Endodermal cell (in vitro differentiated cells): ENCODE measurements at regions not wholly inside any gene's neighbourhood (a gene's known extent, or its start where the extent isn't known, plus 50 kb on each side); places are given as distances from the start of the nearest gene placed in this dataset.

Experiments
- DNase-seq: peaks from one replicate; pipeline ENCODE4 v3.0.0-alpha.2; 2017
- H3K27ac ChIP-seq: 2 replicates; pipeline ENCODE4 v1.5.1; 2013; ENCODE audit warnings: mild to moderate bottlenecking, low read depth, low read length, moderate library complexity
- H3K27me3 ChIP-seq: 2 replicates; pipeline ENCODE4 v1.6.1; 2013; ENCODE audit warnings: mild to moderate bottlenecking, low read length, moderate library complexity; ENCODE audit not compliant: insufficient read depth, control insufficient read depth, poor library complexity, severe bottlenecking
- H3K36me3 ChIP-seq: 2 replicates; pipeline ENCODE4 v1.7.0; 2013; ENCODE audit warnings: mild to moderate bottlenecking, low read length, moderate library complexity; ENCODE audit not compliant: control insufficient read depth, insufficient read depth
- H3K4me1 ChIP-seq: one replicate; pipeline ENCODE4 v1.7.0; 2013; ENCODE audit warnings: low read length; ENCODE audit not compliant: control insufficient read depth, insufficient read depth
- H3K4me3 ChIP-seq: 2 replicates; pipeline ENCODE4 v1.5.1; 2013; ENCODE audit warnings: mild to moderate bottlenecking, low read length, moderate library complexity
- H3K9ac ChIP-seq: 2 replicates; pipeline ENCODE4 v1.6.1; 2013; ENCODE audit warnings: mild to moderate bottlenecking, low read length, moderate library complexity; ENCODE audit not compliant: poor library complexity, severe bottlenecking; ENCODE audit errors: extremely low read depth
- H3K9me3 ChIP-seq: 2 replicates; pipeline ENCODE4 v1.6.1; 2013; ENCODE audit warnings: mild to moderate bottlenecking, low read length, moderate library complexity; ENCODE audit not compliant: control insufficient read depth
- H3K27ac Mint-ChIP-seq: 2 replicates; pipeline ENCODE4 v1.8.0; 2020; ENCODE audit warnings: mixed read lengths
- H3K27me3 Mint-ChIP-seq: 2 replicates; pipeline ENCODE4 v1.8.0; 2021; ENCODE audit warnings: mild to moderate bottlenecking, mixed read lengths; ENCODE audit not compliant: insufficient read depth
- H3K36me3 Mint-ChIP-seq: 2 replicates; pipeline ENCODE4 v1.8.0; 2020; ENCODE audit warnings: low read depth, mixed read lengths
- H3K4me1 Mint-ChIP-seq: 2 replicates; pipeline ENCODE4 v1.8.0; 2020; ENCODE audit warnings: mixed read lengths
- H3K4me3 Mint-ChIP-seq: 2 replicates; pipeline ENCODE4 v1.8.0; 2020; ENCODE audit warnings: mild to moderate bottlenecking, moderate library complexity, mixed read lengths
- H3K9me3 Mint-ChIP-seq: 2 replicates; pipeline ENCODE4 v1.8.0; 2020; ENCODE audit warnings: mild to moderate bottlenecking, mixed read lengths
- CTCF ChIP-seq: fragments of 200-600 bp; sonication (generic); conservative IDR thresholded peaks from 2 replicates; pipeline ENCODE4 v1.5.0; 2021; ENCODE audit warnings: antibody characterized with exemption, mild to moderate bottlenecking
- WGBS, 2 experiments: methylation state at CpG; one replicate each; pipeline versions ENCODE4 v1.1.5 to v1.1.7; 2013; ENCODE audit warnings: missing lambda C conversion rate in 2 of 2, mixed read lengths in 1 of 2; ENCODE audit not compliant: insufficient coverage in 1 of 2, insufficient read length in 1 of 2; 5-methylcytosine and 5-hydroxymethylcytosine counted together

DNA sequence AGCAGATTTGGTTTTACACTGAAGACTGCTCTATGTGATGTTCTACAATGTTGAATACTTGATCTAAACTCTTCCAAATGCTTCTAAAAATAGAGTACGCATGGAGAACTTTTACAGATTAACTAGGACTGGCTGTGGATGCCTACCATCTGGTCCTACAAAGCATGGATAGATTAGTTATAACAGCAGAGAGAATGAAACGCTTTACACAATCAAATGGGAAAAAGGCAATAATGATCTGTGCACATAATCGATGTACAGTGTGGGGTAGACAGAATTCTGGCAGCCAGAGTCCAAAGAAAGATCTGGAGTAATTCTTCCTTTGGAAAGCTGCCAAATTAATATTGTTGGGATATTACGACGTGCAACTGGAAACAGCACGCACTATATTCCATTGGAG lies 1885.5 kb upstream of the PRR20A start:
- H3K36me3 Mint-ChIP-seq: no peaks in the 10 kb centered on the region
- Histone ChIP-seq H3K27ac (no peak overlapping the region), H3K27me3 (no peaks in the 10 kb centered on the region), H3K4me3 (no peak overlapping the region), H3K4me1 (no peaks in the 10 kb centered on the region), H3K36me3 (no peaks in the 10 kb centered on the region), H3K9ac (no peak overlapping the region), H3K9me3 (no peaks in the 10 kb centered on the region)
- H3K4me3 Mint-ChIP-seq: no peak overlapping the region
- TF ChIP-seq CTCF: no peak
- H3K27ac Mint-ChIP-seq: no peak overlapping the region
- peaks cover 1% of the 10 kb centered on the region for H3K9me3 Mint-ChIP-seq
- no peak for DNase-seq
- H3K27me3 Mint-ChIP-seq: no peaks in the 10 kb centered on the region
- WGBS, 2 experiments: 93 to 100% methylated on average over 3 to 6 of the region's 6 CpGs
- peaks cover 9% of the 10 kb centered on the region for H3K4me1 Mint-ChIP-seq

- DNase-seq: no peak
- TF ChIP-seq CTCF: no peak
- H3K27me3 Mint-ChIP-seq: no peaks in the 10 kb centered on the region
- Histone ChIP-seq H3K36me3 (no peaks in the 10 kb centered on the region), H3K4me3 (no peak overlapping the region), H3K27ac (no peak overlapping the region), H3K9ac (no peak overlapping the region), H3K9me3 (no peaks in the 10 kb centered on the region), H3K4me1 (peaks cover 2% of the 10 kb centered on the region), H3K27me3 (no peaks in the 10 kb centered on the region)
- peaks cover 9% of the 10 kb centered on the region for H3K4me1 Mint-ChIP-seq
- H3K27ac Mint-ChIP-seq: no peak overlapping the region
- WGBS, 2 experiments: 80 to 86% methylated on average over 1 of the region's 1 CpG
- no peaks in the 10 kb centered on the region for H3K36me3 Mint-ChIP-seq
- H3K4me3 Mint-ChIP-seq: no peak overlapping the region
- no peaks in the 10 kb centered on the region for H3K9me3 Mint-ChIP-seq
Measured at GRCh38 chr13:55263045-55263444, 1877.7 kb upstream of the PRR20A start.

DNA sequence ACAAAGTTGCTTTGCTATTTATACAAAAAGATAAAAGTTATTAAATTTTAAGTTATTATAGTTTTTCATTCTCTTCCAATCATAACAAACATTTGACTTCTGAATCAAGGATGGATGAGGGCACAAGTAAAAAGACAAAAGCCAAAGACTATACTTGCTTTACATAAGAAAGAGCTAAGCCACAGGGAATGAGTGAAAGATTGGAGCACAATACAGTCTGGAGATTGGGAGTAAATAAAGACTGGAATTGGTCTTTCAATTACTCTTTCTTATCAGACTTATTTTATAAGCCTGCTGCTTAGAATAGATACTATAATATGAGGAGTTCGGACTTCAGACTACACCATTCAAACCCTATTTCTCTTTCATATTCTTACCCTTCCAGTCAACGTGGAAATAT lies 1874.1 kb upstream of the PRR20A start:
- H3K27ac Mint-ChIP-seq: no peak overlapping the region
- DNase-seq: no peak
- Histone ChIP-seq H3K9me3 (no peaks in the 10 kb centered on the region), H3K9ac (no peak overlapping the region), H3K27me3 (no peaks in the 10 kb centered on the region), H3K27ac (peak overlapping the region; percentile 22), H3K4me3 (peak overlapping the region; percentile 51), H3K36me3 (no peaks in the 10 kb centered on the region), H3K4me1 (peaks cover 2% of the 10 kb centered on the region)
- no peaks in the 10 kb centered on the region for H3K27me3 Mint-ChIP-seq
- no peaks in the 10 kb centered on the region for H3K9me3 Mint-ChIP-seq
- no peak overlapping the region for H3K4me3 Mint-ChIP-seq
- peaks cover 5% of the 10 kb centered on the region for H3K4me1 Mint-ChIP-seq
- no CpG with 5 or more reads among the region's 2 CpGs for WGBS, 2 experiments
- TF ChIP-seq CTCF: no peak
- H3K36me3 Mint-ChIP-seq: no peaks in the 10 kb centered on the region
